Skeletal muscle satellite cell (primary cell): ENCODE measurements at regions not wholly inside any gene's neighbourhood (a gene's known extent, or its start where the extent isn't known, plus 50 kb on each side); places are given as distances from the start of the nearest gene placed in this dataset.

ENCODE experiments used
- H3K27me3 ChIP-seq: 2 replicates; pipeline ENCODE4 v1.7.0; 2013; ENCODE audit warnings: low read length; ENCODE audit not compliant: control insufficient read depth, insufficient read depth
- H3K36me3 ChIP-seq: 2 replicates; pipeline ENCODE4 v1.7.0; 2013; ENCODE audit warnings: mild to moderate bottlenecking, control low read depth, low read length; ENCODE audit not compliant: insufficient read depth
- H3K4me1 ChIP-seq: 2 replicates; pipeline ENCODE4 v1.7.0; 2013; ENCODE audit warnings: low read length; ENCODE audit not compliant: control insufficient read depth, insufficient read depth
- H3K4me2 ChIP-seq: 2 replicates; pipeline ENCODE4 v1.7.0; 2013; ENCODE audit warnings: mild to moderate bottlenecking, low read length
- H3K4me3 ChIP-seq: 2 replicates; pipeline ENCODE4 v1.7.0; 2013; ENCODE audit warnings: low read length
- H3K9ac ChIP-seq: 2 replicates; pipeline ENCODE4 v1.7.0; 2013; ENCODE audit warnings: mild to moderate bottlenecking, low read depth, low read length, moderate library complexity
- H3K9me3 ChIP-seq: replicated peaks from 2 replicates; pipeline ENCODE4 v1.7.0; 2013; ENCODE audit warnings: mild to moderate bottlenecking, control low read depth, low read length

- no peak overlapping the region for H3K4me3 ChIP-seq
- no peaks in the 10 kb centered on the region for H3K27me3 ChIP-seq
- H3K4me1 ChIP-seq: no peaks in the 10 kb centered on the region
- H3K36me3 ChIP-seq: no peaks in the 10 kb centered on the region
- H3K9ac ChIP-seq: no peak overlapping the region
- no peak overlapping the region for H3K4me2 ChIP-seq
- no peaks in the 10 kb centered on the region for H3K9me3 ChIP-seq
Observed at GRCh38 chr6:91337967-91338366, 751.1 kb upstream of the MAP3K7 start.

- Histone ChIP-seq H3K9ac (no peak overlapping the region), H3K4me1 (no peaks in the 10 kb centered on the region), H3K4me3 (no peak overlapping the region), H3K4me2 (no peak overlapping the region), H3K36me3 (no peaks in the 10 kb centered on the region), H3K9me3 (no peaks in the 10 kb centered on the region), H3K27me3 (no peaks in the 10 kb centered on the region)
Observed at GRCh38 chr6:91330896-91331295, 744.0 kb upstream of the MAP3K7 start.

DNA sequence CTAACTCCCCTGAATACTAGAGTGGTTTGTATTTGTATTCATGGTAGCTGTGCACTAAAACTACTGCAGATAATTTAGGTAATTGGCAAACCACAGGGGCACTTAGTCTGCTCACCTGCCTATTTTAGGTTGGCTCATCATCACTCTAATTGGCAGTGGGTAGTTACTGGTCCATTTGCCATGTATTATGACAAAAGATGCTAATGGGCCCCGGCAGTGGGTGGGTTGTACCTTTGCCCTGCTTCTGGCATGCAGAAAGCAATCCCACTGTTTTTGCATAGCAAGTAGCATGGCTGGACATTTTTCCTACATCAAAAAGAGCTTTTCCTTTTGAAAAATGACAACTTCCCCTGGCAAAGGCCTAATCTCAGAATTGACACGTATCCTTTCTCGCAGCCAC lies 741.4 kb upstream of the MAP3K7 start:
- H3K9ac ChIP-seq: no peak overlapping the region
- no peaks in the 10 kb centered on the region for H3K36me3 ChIP-seq
- H3K9me3 ChIP-seq: no peaks in the 10 kb centered on the region
- H3K4me1 ChIP-seq: no peaks in the 10 kb centered on the region
- no peaks in the 10 kb centered on the region for H3K27me3 ChIP-seq
- H3K4me2 ChIP-seq: no peak overlapping the region
- H3K4me3 ChIP-seq: no peak overlapping the region

- no peaks in the 10 kb centered on the region for H3K9me3 ChIP-seq
- H3K4me1 ChIP-seq: no peaks in the 10 kb centered on the region
- no peak overlapping the region for H3K4me2 ChIP-seq
- H3K36me3 ChIP-seq: no peaks in the 10 kb centered on the region
- H3K27me3 ChIP-seq: no peaks in the 10 kb centered on the region
- no peak overlapping the region for H3K9ac ChIP-seq
- no peak overlapping the region for H3K4me3 ChIP-seq
Observed at GRCh38 chr6:91324711-91325110, 737.8 kb upstream of the MAP3K7 start.

DNA sequence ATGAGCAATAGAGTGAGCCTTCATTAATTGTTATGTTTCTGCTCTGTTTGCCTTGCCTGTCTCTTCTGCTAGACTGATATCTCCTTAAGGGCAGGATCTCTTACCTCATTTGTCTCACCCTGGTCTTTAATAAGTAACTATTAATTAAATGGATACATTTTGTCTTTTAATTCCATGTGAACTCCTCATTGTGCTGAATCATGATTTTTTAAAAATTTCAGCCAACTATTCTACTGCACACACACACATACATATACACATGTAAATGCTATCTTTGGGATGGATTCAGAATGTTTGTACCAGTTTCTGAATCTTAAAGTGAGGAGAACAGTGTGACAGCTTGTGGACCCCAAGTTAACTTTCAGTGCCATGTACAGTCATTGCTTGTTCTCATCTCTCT lies 731.1 kb upstream of the MAP3K7 start:
- H3K4me2 ChIP-seq: no peak overlapping the region
- no peak overlapping the region for H3K4me3 ChIP-seq
- no peak overlapping the region for H3K9ac ChIP-seq
- H3K9me3 ChIP-seq: no peaks in the 10 kb centered on the region
- H3K36me3 ChIP-seq: no peaks in the 10 kb centered on the region
- peaks cover 3% of the 10 kb centered on the region for H3K4me1 ChIP-seq
- no peaks in the 10 kb centered on the region for H3K27me3 ChIP-seq

DNA sequence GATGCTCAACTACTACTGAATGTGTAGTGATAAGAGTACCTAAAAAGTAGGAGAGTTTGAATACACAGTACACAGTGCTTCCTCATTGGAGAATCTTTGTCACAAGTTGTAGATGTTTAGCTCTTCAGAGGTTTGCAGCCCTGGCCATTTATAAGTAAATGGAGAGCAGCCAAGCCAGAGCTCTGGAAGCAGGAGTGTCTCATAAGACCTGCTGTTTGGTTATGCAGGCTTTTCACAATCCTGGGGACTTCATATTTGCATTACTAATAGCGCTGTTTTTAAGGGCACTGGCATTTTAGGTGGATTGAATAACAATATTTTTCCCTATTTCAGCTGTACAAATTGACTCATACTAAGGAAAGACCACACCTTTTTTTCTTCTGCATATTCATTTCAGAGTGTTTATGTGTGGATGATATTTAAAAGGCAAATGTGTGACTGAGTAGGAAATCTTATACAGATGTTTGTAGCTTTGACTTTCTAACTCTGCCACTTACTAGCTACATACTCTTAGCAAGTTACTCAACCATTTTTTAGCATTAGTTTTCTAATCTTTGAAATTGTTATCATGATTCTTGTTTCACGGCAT lies 730.5 kb upstream of the MAP3K7 start:
- Histone ChIP-seq H3K4me2 (no peak overlapping the region), H3K4me1 (peaks cover 3% of the 10 kb centered on the region), H3K27me3 (no peaks in the 10 kb centered on the region), H3K9ac (no peak overlapping the region), H3K4me3 (no peak overlapping the region), H3K9me3 (no peaks in the 10 kb centered on the region), H3K36me3 (no peaks in the 10 kb centered on the region)

- Histone ChIP-seq H3K27me3 (no peaks in the 10 kb centered on the region), H3K9ac (no peak overlapping the region), H3K4me2 (no peak overlapping the region), H3K36me3 (no peaks in the 10 kb centered on the region), H3K9me3 (no peaks in the 10 kb centered on the region), H3K4me3 (no peak overlapping the region), H3K4me1 (no peaks in the 10 kb centered on the region)
Observed at GRCh38 chr6:91310178-91310577, 723.3 kb upstream of the MAP3K7 start.

DNA sequence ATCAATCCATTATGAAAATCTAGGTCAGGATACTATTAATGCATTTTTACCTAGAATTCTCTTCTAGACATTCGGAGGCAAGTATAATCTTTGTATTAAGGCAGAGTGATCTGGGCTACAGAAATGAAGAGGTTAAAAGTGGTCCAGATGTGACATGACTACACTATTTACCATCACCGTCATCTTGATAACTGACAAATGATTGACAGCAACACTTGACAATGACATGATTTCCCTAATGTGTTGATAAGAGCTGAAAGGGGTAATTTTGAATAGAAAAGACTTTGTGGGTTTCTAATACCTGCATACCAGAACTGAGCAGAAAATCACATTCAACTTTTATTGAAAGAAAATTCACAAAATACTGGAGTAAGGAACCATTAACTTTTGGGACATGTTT lies 718.9 kb upstream of the MAP3K7 start:
- no peaks in the 10 kb centered on the region for H3K27me3 ChIP-seq
- no peak overlapping the region for H3K4me3 ChIP-seq
- no peaks in the 10 kb centered on the region for H3K9me3 ChIP-seq
- no peaks in the 10 kb centered on the region for H3K4me1 ChIP-seq
- H3K4me2 ChIP-seq: no peak overlapping the region
- H3K9ac ChIP-seq: no peak overlapping the region
- no peaks in the 10 kb centered on the region for H3K36me3 ChIP-seq

- Histone ChIP-seq H3K9ac (no peak overlapping the region), H3K9me3 (no peaks in the 10 kb centered on the region), H3K27me3 (no peaks in the 10 kb centered on the region), H3K4me1 (peaks cover 7% of the 10 kb centered on the region), H3K4me2 (no peak overlapping the region), H3K36me3 (no peaks in the 10 kb centered on the region), H3K4me3 (no peak overlapping the region)
Observed at GRCh38 chr6:91304521-91304920, 717.6 kb upstream of the MAP3K7 start.

DNA sequence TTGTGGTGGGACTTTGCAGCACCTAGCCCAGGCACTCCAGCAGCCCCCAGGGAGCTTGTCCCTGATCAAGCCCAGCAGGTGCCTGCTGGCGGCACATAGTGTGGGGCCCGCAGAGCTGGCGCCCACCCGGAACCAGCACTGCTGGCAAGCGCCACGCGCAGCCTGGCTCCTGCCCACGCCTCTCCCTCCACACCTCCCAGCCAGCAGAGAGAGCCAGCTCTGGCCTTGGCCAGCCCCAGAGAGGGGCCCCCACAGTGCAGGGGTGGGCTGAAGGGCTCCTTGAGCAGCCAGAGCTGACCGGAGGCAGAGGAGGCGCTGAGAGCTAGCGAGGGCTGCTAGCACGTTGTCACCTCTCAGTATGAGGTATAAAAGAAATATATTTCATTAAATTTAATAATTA lies 716.5 kb upstream of the MAP3K7 start:
- Histone ChIP-seq H3K27me3 (no peaks in the 10 kb centered on the region), H3K36me3 (no peaks in the 10 kb centered on the region), H3K4me1 (peaks cover 12% of the 10 kb centered on the region), H3K9ac (no peak overlapping the region), H3K4me3 (no peak overlapping the region), H3K9me3 (no peaks in the 10 kb centered on the region), H3K4me2 (no peak overlapping the region)

GRCh38 chr6:91299544-91300491 lies 712.9 kb upstream of the MAP3K7 start:
- no peaks in the 10 kb centered on the region for H3K27me3 ChIP-seq
- no peak overlapping the region for H3K9ac ChIP-seq
- H3K4me1 ChIP-seq: peaks cover 12% of the 10 kb centered on the region
- no peak overlapping the region for H3K4me3 ChIP-seq
- no peaks in the 10 kb centered on the region for H3K36me3 ChIP-seq
- peak overlapping the region; percentile 22 for H3K4me2 ChIP-seq
- no peaks in the 10 kb centered on the region for H3K9me3 ChIP-seq
